ENCODE measurements at regions not wholly inside any gene's neighbourhood (a gene's known extent, or its start where the extent isn't known, plus 50 kb on each side); places are given as distances from the start of the nearest gene placed in this dataset.

DNA sequence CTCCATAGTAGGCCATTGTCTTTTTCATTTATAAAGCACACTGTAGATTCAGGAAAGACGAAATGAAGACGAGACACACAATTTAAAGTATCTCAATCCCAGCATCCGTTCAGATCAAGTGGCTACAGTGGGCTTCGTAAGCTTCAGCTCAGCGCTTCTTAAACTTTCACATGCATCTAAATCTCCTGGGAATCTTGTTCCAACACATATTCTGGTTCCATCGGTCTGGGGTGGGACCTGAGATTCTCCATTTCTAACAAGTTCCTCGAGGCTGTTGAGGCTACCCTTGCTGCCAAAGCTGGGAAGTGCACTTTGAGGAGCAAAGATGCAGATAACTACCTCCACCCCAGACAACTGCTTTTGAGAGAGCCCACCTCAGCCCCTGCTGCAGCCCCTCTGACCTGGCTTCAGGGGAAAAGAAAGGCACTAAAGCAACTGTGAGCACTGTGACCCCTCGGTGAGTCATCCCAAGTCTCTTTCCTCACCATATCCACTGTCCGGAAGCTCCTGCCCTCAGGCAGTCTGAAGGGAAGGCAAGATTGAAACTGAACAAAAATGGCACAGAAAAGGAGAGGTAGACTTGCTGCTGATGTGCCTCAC lies 201.1 kb upstream of the FBXO11 start:
- DNase-seq (ENCODE audit: low read depth), result no peak

DNA sequence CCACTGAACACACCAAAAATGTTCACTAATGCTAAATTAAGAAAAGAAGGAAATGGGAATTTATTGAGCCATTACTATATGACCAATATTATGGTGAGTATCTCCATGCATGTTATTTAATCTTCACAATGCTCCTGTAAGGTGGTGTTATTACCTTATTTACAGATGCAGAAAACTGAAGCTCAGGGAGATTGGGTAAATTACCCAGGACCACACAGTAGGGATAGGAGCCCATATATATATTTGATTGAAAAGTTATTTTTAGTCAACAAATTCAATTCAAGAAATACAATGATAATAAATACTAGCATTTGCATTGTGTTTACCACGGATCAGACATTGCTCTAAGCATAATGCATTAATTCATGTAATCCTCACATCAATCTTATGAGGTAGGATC lies 202.2 kb upstream of the FBXO11 start:
- DNase-seq (ENCODE audit: low read depth), result no peak

DNA sequence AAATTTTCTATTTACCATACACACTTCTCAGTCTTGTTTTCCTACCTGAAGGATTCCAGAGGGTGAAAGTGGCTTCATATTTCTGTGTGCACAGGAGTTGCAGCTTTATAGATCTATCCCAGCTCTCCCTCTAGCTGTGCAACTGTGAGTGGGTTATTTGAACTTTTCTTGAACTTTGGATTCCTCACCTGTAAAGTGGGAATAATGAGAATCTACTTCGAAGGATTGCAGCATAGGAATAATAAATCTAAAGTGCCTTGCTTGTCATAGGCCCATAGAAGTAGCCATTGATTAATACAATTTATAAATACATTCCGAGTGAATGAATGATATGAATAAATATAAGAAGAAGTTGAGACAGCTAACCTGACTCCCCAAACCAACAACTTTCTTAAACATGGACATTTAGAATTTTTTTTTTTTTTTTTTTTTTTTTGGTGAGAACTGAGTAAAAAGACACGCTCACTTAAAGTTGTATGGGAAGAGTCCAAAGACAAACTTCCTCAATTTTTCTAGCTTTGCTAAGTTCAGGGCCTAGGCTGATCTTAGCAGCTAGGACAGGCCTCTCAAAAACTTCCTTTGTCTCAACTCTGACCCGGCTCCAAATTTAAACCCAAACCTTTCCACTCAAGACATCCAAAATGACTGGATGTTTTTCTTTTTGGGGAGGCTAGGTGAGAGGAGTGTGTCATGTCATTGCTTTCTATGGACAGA lies 203.3 kb upstream of the FBXO11 start:
- no peak for DNase-seq (ENCODE audit: low read depth)

DNA sequence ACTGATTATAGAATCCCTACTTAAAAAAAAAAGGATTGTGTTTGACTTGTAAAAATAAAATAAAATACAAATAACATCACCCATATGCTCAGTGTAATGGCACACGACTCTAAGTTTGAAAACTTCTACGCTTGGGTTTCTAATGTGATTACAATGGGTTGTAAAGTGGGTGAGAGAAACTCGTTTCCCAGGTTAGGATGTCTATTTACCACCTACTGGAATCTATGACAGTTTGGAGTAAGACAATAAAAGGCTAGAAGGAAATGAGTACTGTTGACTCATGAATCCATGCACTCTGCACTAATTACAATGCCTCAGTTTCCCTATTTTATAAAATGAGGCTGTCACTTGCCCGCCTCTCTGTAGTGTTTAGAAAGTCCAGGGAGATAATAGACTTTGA lies 204.0 kb upstream of the FOXN2 start:
- no peak for DNase-seq (ENCODE audit: low read depth)

DNA sequence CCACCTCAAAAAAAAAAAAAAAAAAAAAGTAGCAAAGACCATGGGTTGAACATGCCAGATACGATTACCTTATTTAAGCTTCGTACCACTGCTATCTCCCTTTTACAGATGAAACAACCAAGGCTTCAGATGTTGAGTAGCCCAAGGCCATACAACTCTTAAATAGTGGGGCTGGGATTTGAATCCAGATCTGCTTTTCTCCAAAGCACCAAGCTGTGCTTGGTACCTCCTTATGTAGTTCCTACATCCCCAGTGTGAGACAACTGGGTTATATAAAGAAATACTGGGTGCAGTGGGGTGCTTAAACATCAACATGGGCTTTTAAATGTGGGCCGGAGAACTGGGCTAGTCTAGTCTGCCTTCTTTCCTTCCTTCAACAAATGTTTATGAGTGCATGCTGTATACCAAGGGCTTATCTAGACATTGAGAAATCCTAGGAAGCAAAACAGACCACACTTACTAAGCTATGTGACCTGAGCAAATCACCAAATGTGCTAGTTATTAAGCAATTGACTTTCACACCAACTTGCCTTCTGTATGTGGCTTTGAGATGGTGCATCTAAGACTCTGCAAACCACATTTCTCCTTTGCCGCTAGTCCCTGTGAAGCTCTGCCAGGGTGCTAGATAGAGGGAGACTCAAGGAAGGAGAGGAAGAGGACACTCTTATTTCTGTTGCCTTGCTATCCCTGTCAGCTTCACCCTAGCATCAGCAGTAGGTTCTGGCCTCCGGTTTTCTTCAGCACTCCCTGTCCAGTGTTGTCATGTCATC lies 201.4 kb upstream of the FOXN2 start:
- no peak for DNase-seq (ENCODE audit: low read depth)

DNA sequence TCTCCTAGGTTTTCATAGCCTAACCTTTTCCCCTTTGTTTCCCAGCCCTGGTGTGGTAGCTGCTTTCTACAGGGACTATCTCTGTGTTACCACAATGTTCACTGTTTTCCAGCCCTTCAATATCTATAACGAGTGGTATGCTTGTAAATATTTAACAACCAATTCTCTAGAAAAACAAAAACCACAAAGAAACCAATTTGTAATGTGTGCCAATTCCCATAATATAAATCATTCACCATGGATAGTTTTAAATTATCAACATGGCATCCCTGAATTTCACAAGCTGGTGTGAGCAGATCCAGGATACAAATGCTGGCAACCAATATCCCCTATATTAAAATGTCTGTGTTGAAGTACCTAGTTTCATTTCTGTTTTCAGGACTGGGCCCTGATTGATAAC lies 200.7 kb upstream of the FOXN2 start:
- DNase-seq (ENCODE audit: low read depth), result no peak

DNA sequence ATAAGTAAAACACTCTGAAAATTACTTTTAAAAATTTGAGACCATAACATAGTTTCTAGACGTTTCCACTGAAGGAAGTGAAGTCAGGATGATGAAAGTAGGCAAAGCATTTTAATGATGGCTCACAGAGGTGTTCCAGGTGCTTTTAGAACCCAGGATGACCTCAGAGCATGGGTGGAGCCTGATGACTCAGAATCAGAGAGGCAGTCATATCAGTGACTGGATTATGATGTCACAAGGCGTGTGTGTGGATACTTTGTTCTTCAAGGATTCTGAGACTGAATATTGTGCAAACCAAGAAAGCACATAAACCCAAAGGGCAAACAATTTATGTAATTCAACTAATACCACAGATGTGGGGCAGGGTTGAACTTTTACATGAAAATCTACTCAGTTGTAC lies 200.2 kb upstream of the FOXN2 start:
- peak; percentile 49 for DNase-seq (ENCODE audit: low read depth)

DNA sequence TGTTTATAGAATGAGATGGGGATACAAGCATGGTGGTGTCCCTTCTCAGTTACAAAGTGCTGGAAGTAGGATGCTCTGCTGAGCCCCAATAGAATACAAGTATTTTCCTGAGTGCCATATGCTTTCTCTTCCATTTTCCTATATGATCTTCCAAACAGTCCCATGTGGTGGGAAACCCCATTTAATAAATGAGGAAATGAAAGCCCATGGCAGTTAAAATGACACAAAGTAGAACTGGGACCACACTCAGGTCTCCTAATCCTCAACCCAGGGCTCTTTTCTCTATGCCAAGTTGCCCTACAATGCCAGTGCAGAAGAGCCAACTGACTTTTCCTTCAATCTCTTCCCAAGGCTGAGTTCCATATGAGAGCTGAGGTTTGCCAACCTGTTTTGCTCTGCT lies 198.0 kb upstream of the FOXN2 start:
- DNase-seq (ENCODE audit: low read depth), result no peak

DNA sequence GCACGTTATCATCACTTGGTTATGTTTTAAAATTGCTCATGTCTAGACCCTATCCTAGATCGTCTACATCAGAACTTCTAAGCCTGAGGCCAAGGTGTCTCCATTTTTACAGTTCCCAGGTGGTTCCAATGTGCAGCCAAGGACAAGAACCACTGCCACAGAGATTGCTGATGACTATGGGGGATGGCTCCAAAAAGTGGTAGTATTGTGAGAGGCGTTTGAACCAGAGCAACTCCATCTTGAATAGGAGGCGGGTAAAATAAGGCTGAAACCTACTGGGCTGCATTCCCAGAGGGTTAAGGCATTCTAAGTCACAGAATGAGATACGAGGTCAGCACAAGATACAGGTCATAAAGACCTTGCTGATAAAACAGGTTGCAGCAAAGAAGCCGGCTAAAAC lies 195.6 kb upstream of the FOXN2 start:
- DNase-seq (ENCODE audit: low read depth), result no peak

DNA sequence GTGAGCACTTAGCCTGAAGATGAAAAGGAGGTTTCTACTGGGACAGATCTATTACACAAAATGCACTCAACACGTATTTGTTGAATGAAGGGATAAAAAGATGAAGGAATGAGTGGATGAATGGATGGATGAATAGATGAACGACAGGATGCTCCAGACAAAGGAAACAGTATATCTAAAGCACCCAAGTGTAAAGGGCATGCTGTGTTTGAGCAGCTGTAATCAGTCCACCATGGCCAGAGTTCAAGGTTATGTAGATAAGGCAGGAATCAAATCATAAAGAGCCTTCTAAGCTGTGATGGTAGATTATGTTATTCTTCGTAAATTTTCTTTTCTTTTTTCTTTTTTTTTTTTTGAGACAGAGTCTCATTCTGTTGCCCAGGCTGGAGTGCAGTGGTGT lies 194.4 kb upstream of the FOXN2 start:
- DNase-seq (ENCODE audit: low read depth), result no peak

DNA sequence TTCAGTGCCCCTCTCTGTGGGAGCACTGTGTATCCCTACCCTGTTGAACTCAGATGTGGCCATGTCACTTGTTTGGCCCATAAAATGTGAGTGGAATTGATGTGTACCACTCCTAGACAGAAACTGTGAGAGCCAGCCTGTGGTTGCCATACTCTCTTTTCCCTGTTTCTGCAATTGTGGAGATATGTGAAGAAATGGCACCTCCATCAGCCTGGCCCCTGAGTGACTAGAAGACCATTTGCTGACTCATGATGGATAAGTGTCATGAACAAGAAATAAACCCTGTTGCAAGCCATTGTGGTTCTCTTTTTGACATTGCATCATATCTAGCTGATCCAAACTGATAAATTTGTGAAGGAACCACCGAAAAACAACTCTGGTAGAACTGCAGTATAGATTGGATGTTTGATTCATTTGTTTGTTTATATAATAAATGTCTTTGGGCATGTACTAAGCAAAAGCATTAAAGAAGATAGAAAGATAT lies 193.7 kb upstream of the FOXN2 start:
- DNase-seq (ENCODE audit: low read depth), result no peak

DNA sequence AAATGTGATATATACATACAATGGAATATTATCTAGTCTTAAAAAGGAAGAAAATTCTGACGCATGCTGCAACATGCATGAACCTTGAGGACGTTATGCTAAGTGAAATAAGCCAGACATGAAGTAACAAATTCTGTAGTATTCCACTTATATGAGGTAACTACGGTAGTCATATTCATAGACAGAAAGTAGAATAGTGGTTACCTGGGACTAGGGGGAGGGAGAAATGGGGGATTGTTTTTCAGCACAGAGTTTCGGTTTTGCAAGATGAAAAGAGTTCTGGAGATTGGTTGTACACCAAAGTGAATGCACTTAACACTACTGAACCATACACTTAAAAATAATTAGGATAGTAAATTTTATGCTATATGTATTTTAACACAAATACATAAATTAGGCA lies 192.3 kb upstream of the FOXN2 start:
- DNase-seq (ENCODE audit: low read depth), result no peak

DNA sequence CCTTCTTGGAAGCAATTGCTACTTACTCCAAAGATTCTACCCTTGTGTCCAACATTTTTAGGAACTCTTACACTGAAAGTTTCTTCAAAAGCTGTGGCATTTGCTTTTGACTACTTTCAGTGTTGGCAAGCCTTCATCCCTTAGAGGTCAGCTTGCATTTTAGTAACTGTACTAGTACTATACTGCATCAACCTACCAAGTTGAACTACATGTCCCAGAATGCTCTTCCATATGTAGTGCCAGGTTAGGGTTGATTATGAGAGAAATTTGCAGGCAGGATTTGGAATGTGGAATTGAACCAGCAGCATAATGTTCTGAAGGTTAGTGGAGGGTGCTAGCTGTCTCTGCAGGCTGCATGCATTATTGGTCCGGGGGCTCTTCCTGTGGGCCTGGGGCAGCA lies 189.9 kb upstream of the FOXN2 start:
- DNase-seq (ENCODE audit: low read depth), result no peak

DNA sequence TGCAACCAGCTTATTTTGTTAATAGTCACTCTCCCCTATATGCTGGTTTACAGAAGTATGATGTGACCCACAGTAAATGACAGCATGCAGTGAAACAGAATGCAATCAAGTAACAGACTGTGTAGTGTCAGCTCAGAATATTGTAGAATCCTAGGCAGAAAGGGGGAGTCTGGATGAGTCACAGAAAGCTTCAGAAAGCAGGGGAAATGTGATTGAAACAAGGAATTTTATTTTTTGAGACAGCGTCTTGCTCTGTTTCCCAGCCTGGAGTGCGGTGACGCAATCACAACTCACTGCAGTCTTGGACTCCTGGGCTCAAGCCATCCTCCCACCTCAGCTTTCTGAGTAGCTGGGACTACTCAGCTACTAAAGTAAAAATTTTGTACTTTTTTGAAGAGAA lies 188.3 kb upstream of the FOXN2 start:
- DNase-seq (ENCODE audit: low read depth), result no peak

DNA sequence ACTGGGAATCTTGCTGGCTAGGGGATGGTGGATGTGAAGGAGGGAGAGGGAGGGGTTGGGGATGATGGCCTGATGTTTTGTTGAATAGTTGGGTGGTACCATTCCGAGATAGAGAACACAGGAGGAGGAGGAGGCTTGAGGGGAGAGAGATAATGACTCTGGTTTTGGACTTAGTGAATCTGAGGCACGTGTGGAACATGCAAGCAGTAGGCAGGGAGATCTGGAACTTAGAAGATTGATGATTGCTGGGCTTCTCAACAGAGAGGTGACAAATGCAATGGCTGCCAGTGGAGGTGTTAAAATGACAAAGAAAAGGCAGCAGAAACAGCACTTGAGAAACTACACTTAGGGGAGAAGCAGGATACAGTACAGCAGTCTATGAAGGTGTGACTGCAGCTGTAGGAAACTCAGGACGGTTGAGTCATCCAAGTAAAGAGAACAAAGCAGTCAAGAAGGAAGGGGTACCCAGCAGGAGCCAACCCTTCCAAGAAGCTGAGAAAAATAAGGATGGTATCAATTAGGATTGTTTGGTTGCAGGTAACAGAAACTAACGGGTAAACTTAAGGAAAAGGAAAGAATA lies 186.8 kb upstream of the FOXN2 start:
- DNase-seq (ENCODE audit: low read depth), result no peak

DNA sequence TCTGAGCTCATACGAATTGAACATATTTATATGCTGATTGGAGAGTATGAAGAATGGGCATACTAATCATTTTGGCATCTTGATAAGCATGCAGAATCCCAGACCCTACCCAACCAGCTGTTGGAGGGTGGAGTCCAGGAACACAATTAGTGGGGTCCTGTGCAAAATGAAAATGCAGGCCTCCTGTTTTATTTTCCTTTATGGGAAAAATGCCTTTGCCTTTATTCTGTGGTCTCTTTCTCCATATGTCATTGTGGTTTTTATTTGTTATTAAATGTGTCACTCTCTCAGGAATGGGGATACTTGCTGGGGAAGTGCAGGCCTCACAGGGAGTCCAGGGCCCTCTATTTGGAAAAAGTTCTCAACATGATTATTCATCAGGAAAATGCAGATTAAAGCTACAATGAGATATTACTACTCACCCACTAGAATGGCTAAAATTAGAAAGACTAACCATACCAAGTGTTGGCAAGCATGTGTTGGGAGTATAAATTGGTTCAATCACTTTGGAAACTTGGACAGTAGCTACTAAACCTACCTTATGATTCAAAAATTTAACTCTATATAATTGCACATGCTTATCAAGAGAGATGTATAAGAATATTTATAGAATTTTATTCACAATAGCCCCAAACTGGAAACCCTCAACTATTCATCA lies 185.1 kb upstream of the FOXN2 start:
- DNase-seq (ENCODE audit: low read depth), result no peak

DNA sequence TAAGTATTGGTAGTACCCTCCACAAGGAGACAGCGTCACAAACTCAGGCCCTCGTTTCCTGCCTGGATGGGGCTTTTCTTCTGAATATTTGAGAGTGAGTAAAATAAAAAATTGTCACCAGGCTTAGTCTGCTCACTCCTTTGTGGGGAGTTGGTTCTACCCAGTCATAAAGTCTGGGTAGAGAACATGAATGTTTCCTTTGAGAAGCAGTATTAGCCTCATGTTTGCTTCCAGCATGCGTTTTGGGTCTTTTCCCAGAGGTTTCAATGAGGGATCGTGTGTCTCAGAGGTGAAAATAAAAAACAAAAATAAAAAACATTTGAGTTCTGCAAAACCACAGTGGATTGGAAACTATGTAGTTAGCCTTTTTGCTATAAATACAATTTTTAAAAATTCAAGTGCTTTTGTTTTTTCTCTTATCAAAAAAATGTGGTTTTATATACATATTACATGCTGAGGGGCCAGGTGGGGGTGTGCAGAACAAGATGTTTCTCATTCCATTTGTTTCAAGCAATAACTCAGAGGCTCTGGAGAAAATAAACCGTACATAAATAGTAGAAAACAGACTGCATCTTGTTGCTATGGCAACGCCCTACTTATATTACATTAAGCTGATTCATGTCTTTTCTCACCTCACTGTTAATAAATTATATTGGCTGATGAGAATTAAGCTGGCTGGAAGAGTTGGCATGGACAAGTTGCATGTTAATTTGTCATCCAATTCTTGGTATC lies 182.8 kb upstream of the FOXN2 start:
- no peak for DNase-seq (ENCODE audit: low read depth)

DNA sequence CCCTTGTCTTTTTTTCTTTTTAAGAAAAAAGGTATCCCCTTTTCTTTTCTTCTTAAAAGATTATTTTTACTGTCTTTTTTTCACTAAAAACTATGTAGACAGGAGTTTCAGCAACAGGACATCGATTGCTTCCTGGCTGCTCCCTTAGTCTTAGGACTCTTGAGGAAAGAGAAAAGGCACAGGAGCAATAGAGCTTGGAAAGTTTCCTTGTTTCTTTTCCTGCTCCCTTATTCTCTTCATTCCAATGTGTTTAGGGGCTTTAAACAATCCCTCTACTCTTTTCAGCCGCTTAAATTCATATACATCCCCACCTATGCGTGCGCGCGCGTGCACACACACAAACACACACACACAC lies 182.2 kb upstream of the FOXN2 start:
- no peak for DNase-seq (ENCODE audit: low read depth)

DNA sequence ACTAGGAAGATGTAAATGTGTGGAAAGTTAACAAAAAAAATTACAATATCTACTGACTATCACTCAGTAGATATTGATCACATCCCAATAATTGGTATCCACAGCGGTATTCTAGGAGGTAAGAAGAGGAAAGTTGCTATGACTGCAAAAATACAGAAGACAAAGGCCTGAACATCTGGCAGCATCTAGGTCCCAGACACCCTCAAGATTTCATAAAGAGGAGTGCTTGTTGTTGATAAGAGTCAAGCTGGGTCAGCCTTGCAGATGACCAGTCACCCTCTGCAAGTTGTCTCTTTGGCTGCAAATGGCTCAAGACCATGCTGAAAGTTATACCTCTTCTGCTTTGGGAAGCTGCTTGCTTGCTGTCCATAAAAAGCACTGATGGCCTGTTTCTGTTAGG lies 179.8 kb upstream of the FOXN2 start:
- no peak for DNase-seq (ENCODE audit: low read depth)

DNA sequence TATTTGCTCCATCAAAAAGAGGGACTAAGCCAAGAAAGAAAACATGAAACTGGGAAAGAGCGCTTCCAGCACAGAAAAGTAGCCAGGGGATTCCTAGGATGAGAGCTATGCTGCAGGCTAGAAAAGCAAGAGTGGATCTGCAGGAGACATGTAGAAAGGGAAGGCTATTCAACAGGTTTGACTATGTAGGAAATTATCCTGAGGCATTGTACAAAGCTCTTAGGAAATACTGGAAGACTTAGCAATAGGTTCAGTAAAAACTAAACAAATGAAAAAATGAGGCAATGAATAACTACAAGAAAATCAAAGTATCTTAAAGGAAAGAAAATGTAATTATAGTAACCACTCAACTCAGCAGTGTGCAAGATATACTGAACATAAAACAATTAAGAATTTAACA lies 178.7 kb upstream of the FOXN2 start:
- DNase-seq (ENCODE audit: low read depth), result no peak

DNA sequence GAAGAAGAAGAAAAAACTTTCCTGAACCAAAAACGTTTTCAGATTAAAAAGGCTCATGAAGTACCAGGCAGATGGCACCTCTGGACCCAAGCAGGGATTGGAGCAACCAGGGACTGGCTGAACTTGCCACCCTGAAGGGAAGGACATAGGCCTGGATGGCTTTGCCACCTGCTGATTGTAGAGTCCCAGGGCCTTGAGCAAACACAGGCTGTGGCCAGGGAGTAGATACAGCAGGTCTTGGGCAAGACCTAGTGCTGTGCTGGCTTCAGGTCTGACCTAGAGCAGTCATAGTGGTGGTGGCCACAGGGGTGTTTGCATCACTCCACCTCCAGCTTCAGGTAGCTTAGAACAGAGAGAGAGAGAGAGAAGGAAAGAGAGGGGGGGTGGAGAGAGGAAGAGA lies 176.7 kb upstream of the FOXN2 start:
- DNase-seq (ENCODE audit: low read depth), result no peak

DNA sequence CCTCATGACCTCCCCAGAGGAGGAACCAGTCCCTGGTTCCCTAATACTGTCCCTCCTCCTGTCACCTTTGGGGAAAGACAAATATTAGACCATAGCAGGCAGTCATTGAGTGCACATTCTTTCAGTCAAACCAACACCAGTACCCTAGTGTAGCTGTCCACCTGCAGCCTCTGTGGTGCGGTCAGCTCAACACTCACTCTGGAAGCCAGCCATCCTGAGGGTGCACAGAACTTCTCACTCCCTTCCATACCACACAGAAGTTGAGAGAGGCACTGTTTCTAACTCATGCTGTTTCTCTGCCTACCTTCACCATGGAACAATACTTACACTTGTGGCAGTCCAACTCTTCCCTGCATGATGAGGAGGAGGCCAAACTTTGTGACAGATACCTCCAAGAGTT lies 175.6 kb upstream of the FOXN2 start:
- DNase-seq (ENCODE audit: low read depth), result no peak

Data from activated T-cell treated with anti-CD3 and anti-CD28 coated beads for 24 hours (primary cell).